H1 (cell line): ENCODE measurements at regions not wholly inside any gene's neighbourhood (a gene's known extent, or its start where the extent isn't known, plus 50 kb on each side); places are given as distances from the start of the nearest gene placed in this dataset.

ENCODE experiments used
- CTCF ChIA-PET: fragments of 300-600 bp; sonication (Branson Sonifier 250); formaldehyde crosslinking; loops from one replicate; lab custom pipeline; 2021; ENCODE audit not compliant: partially characterized antibody; lab: Charles Lee
- POLR2A ChIA-PET: fragments of 300-600 bp; sonication (Branson Sonifier 250); formaldehyde crosslinking; loops from one replicate; lab custom pipeline; 2021; ENCODE audit warnings: inconsistent platforms; ENCODE audit not compliant: partially characterized antibody; lab: Charles Lee
- DNase-seq, 2 experiments: peaks; one replicate each; pipeline versions ENCODE4 v3.0.0 to v3.0.0-alpha.2; 2010 to 2022; ENCODE audit warnings: low spot score in 2 of 2, low read depth in 1 of 2, mixed read lengths in 1 of 2
- FAIRE-seq: peaks from 2 replicates; lab custom pipeline; 2011; peaks lifted over from hg19 to GRCh38; lab: Jason Lieb, UNC
- H2AFZ ChIP-seq: 2 replicates; pipeline ENCODE4 v1.8.1; 2012; ENCODE audit warnings: low read length, inconsistent platforms
- H2AK5ac ChIP-seq: 2 replicates; pipeline ENCODE4 v1.6.1; 2013; ENCODE audit warnings: low read depth, low read length
- H2BK120ac ChIP-seq: replicated peaks from 2 replicates; pipeline ENCODE3; 2013; ENCODE audit warnings: low read depth, low read length, inconsistent platforms
- H2BK12ac ChIP-seq: 2 replicates; pipeline ENCODE4 v1.6.1; 2013; ENCODE audit warnings: low read depth, low read length
- H2BK15ac ChIP-seq: 2 replicates; pipeline ENCODE4 v1.6.1; 2013; ENCODE audit warnings: low read length
- H2BK20ac ChIP-seq: 2 replicates; pipeline ENCODE4 v1.6.1; 2013; ENCODE audit warnings: low read length
- H2BK5ac ChIP-seq: 2 replicates; pipeline ENCODE4 v1.6.1; 2013; ENCODE audit warnings: low read depth, low read length
- H3K14ac ChIP-seq: 2 replicates; pipeline ENCODE4 v1.6.1; 2013; ENCODE audit warnings: inconsistent platforms; ENCODE audit not compliant: insufficient read length
- H3K18ac ChIP-seq: 2 replicates; pipeline ENCODE4 v1.6.1; 2013; ENCODE audit warnings: low read length; ENCODE audit errors: extremely low read depth
- H3K23ac ChIP-seq: 2 replicates; pipeline ENCODE4 v1.6.1; 2013; ENCODE audit warnings: inconsistent platforms; ENCODE audit not compliant: insufficient read length
- H3K23me2 ChIP-seq: 2 replicates; pipeline ENCODE4 v1.6.1; 2013; ENCODE audit warnings: low read depth, low read length
- H3K27ac ChIP-seq: 2 replicates; pipeline ENCODE4 v1.6.1; 2011; ENCODE audit warnings: low read depth, low read length, inconsistent platforms
- H3K27me3 ChIP-seq, 4 experiments: replicated peaks in 1 of 4; 1 replicate in 1 of 4; 2 replicates in 3 of 4; pipeline versions ENCODE4 v1.6.1 to v1.8.1; 2011 to 2013; ENCODE audit warnings: low read length in 3 of 4, mild to moderate bottlenecking in 3 of 4, inconsistent platforms in 2 of 4, mixed read lengths in 2 of 4, moderate library complexity in 1 of 4; ENCODE audit not compliant: control insufficient read depth in 3 of 4, insufficient read depth in 3 of 4; ENCODE audit errors: extremely low read depth in 1 of 4
- H3K36me3 ChIP-seq, 4 experiments: 2 replicates each; pipeline versions ENCODE4 v1.6.1 to v1.8.1; 2011 to 2013; ENCODE audit warnings: mild to moderate bottlenecking in 4 of 4, low read length in 3 of 4, moderate library complexity in 2 of 4, control low read depth in 1 of 4, inconsistent platforms in 1 of 4; ENCODE audit not compliant: insufficient read depth in 4 of 4, control insufficient read depth in 2 of 4
- H3K4ac ChIP-seq: replicated peaks from 2 replicates; pipeline ENCODE3; 2013; ENCODE audit warnings: low read length, low read depth, mixed read lengths, inconsistent platforms; ENCODE audit not compliant: insufficient read length
- H3K4me1 ChIP-seq, 4 experiments: replicated peaks in 1 of 4; 1 replicate in 1 of 4; 2 replicates in 3 of 4; pipeline versions ENCODE4 v1.6.1 to v1.8.1; 2011 to 2013; ENCODE audit warnings: low read length in 3 of 4, inconsistent platforms in 2 of 4, mixed read lengths in 1 of 4; ENCODE audit not compliant: insufficient read depth in 4 of 4, control insufficient read depth in 3 of 4
- H3K4me2 ChIP-seq, 2 experiments: 2 replicates each; pipeline versions ENCODE4 v1.6.1 to v1.8.1; 2011 to 2013; ENCODE audit warnings: low read depth in 2 of 2, low read length in 2 of 2, control low read depth in 1 of 2, inconsistent platforms in 1 of 2, mild to moderate bottlenecking in 1 of 2; ENCODE audit not compliant: insufficient read depth in 1 of 2
- H3K4me3 ChIP-seq, 4 experiments: fragments of 200-600, 300-600 bp in 1 of 4; sonication (generic), shearing (Covaris generic), sonication (Bioruptor Twin) in 1 of 4; 2 replicates each; pipeline versions ENCODE4 v1.5.1 to v1.8.1; 2011 to 2016; ENCODE audit warnings: low read length in 4 of 4, low read depth in 3 of 4, control low read depth in 2 of 4, inconsistent platforms in 2 of 4, mild to moderate bottlenecking in 2 of 4, mixed read lengths in 1 of 4, moderate library complexity in 1 of 4; ENCODE audit not compliant: insufficient read depth in 2 of 4; ENCODE audit errors: extremely low read depth in 1 of 4
- H3K56ac ChIP-seq: replicated peaks from 2 replicates; pipeline ENCODE3; 2013; ENCODE audit warnings: low read depth, mild to moderate bottlenecking, mixed read lengths, low read length, inconsistent platforms; ENCODE audit not compliant: insufficient read length
- H3K79me1 ChIP-seq: 2 replicates; pipeline ENCODE4 v1.6.1; 2013; ENCODE audit warnings: low read depth, low read length, control low read depth
- H3K79me2 ChIP-seq, 2 experiments: 2 replicates each; pipeline versions ENCODE4 v1.6.1 to v1.8.1; 2012 to 2013; ENCODE audit warnings: low read length in 2 of 2, mild to moderate bottlenecking in 2 of 2, inconsistent platforms in 1 of 2; ENCODE audit not compliant: insufficient read depth in 2 of 2, control insufficient read depth in 1 of 2
- H3K9ac ChIP-seq, 4 experiments: replicated peaks in 1 of 4; 1 replicate in 1 of 4; 2 replicates in 3 of 4; pipeline versions ENCODE4 v1.6.1 to v1.8.1; 2011 to 2013; ENCODE audit warnings: low read depth in 3 of 4, low read length in 3 of 4, control low read depth in 2 of 4, mild to moderate bottlenecking in 2 of 4, moderate library complexity in 2 of 4, inconsistent platforms in 1 of 4; ENCODE audit errors: extremely low read depth in 1 of 4
- H3K9me3 ChIP-seq, 2 experiments: 2 replicates each; pipeline versions ENCODE4 v1.6.1 to v1.8.1; 2012 to 2013; ENCODE audit warnings: mild to moderate bottlenecking in 2 of 2, moderate library complexity in 2 of 2, control low read depth in 1 of 2, inconsistent platforms in 1 of 2, low read depth in 1 of 2, low read length in 1 of 2, mixed read lengths in 1 of 2; ENCODE audit not compliant: insufficient read depth in 2 of 2
- H4K20me1 ChIP-seq, 2 experiments: replicated peaks in 1 of 2; 2 replicates each; pipeline versions ENCODE3 to v1.8.1; 2011 to 2013; ENCODE audit warnings: inconsistent platforms in 2 of 2, low read length in 2 of 2, mild to moderate bottlenecking in 1 of 2; ENCODE audit not compliant: insufficient read depth in 2 of 2, control insufficient read depth in 1 of 2
- H4K5ac ChIP-seq: 2 replicates; pipeline ENCODE4 v1.6.1; 2013; ENCODE audit warnings: low read length, low read depth, mixed read lengths, inconsistent platforms; ENCODE audit not compliant: insufficient read length
- H4K8ac ChIP-seq: 2 replicates; pipeline ENCODE4 v1.8.0; 2013; ENCODE audit warnings: mild to moderate bottlenecking, moderate library complexity, low read length, inconsistent platforms; ENCODE audit not compliant: insufficient read depth; ENCODE audit errors: extremely low read depth
- H4K91ac ChIP-seq: replicated peaks from 2 replicates; pipeline ENCODE3; 2013; ENCODE audit warnings: low read length, mixed read lengths, inconsistent platforms; ENCODE audit not compliant: insufficient read length
- EZH2 ChIP-seq: fragments of 200-600 bp; sonication (generic); IDR thresholded peaks from 2 replicates; pipeline ENCODE4 v1.7.1; 2012; ENCODE audit warnings: low read depth, mild to moderate bottlenecking, moderate library complexity, low read length, inconsistent platforms; ENCODE audit not compliant: severe bottlenecking
- HDAC2 ChIP-seq, 2 experiments: fragments of 300-600 bp in 1 of 2; sonication (generic) in 1 of 2; IDR thresholded peaks; 2 replicates each; pipeline ENCODE4 v1.6.1; 2011 to 2012; ENCODE audit warnings: low read depth in 2 of 2, low read length in 2 of 2, mild to moderate bottlenecking in 2 of 2, moderate library complexity in 2 of 2, borderline replicate concordance in 1 of 2, inconsistent platforms in 1 of 2
- TAF1 ChIP-seq: IDR thresholded peaks from 2 replicates; pipeline ENCODE4 v1.6.1; 2011; ENCODE audit warnings: mild to moderate bottlenecking, low read depth, low read length
- TCF12 ChIP-seq: IDR thresholded peaks from 2 replicates; pipeline ENCODE4 v1.6.1; 2011; ENCODE audit warnings: low read depth, mild to moderate bottlenecking, low read length
- WGBS, 2 experiments: shearing (Covaris generic) in 1 of 2; methylation state at CpG; one replicate each; pipeline versions ENCODE4 v1.1.6 to v1.1.7; 2013 to 2015; ENCODE audit warnings: low lambda C conversion rate in 2 of 2, mixed read lengths in 2 of 2, inconsistent platforms in 1 of 2, low coverage in 1 of 2, missing lambda C conversion rate in 1 of 2; ENCODE audit not compliant: insufficient replicate concordance in 2 of 2, insufficient coverage in 1 of 2, insufficient read length in 1 of 2; ENCODE audit errors: extremely low coverage in 1 of 2, missing lambda C conversion rate in 1 of 2; 5-methylcytosine and 5-hydroxymethylcytosine counted together

DNA sequence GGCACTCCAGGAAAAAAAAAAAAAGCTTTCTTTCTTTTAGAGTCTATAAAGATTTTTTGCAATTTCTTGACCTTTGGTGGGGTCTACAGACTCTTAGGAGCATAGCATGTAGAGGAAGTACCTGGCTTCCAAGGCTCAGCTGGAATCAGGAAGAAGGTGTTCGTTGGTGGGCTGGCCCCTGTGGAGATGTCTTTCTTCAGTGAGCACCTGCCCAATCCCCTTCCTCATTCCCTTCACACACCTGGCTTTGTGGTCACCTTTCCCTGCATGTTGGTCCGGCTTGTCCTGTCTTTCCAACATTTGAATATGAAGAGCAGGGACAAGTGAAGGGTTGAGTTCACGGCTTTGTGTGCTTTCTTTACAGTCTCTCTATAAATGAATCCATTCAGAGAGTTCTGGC lies 352.4 kb downstream of the HAPSTR1 start:
- Histone ChIP-seq H2BK20ac (0 out of 2 replicates have a peak overlapping the region, but pooled peaks have one; percentile 22), H3K27ac (no peak overlapping the region), H4K8ac (no peak overlapping the region), H3K79me2 (no peaks in the 10 kb centered on the region), H2AFZ (no peak overlapping the region), H2BK15ac (no peak overlapping the region), H3K4me2 (no peak overlapping the region), H3K4me3 (no peak overlapping the region), H2BK12ac (no peak overlapping the region), H3K4me1 (peaks cover 3 to 11% (median 9%) of the 10 kb centered on the region in 4 experiments; a peak in 5 of 7 replicates), H2AK5ac (no peak overlapping the region), H3K9ac (no peak overlapping the region), H3K27me3 (peaks cover 0 to 1% (median 0%) of the 10 kb centered on the region in 4 experiments; a peak in 1 of 7 replicates), H3K23ac (no peak overlapping the region), H3K4ac (no peak overlapping the region), H3K36me3 (no peaks in the 10 kb centered on the region), H4K20me1 (no peaks in the 10 kb centered on the region), H3K79me1 (no peaks in the 10 kb centered on the region), H3K18ac (no peak overlapping the region), H2BK5ac (peak overlapping the region; percentile 29; the same call in 1 of the 2 replicates), H4K5ac (no peak overlapping the region), H3K14ac (no peak overlapping the region), H3K56ac (no peak overlapping the region), H3K9me3 (no peaks in the 10 kb centered on the region), H3K23me2 (no peaks in the 10 kb centered on the region), H2BK120ac (no peak overlapping the region), H4K91ac (no peak overlapping the region)
- ChIA-PET CTCF (interaction anchor here (0.6 to 1.1 kb wide), 5 partner anchors 10 to 786 kb away, joined by 3 to 4 read pairs (median 3); no protein-coding TSS in a partner anchor), POLR2A (no interaction called here)
- FAIRE-seq (no peak), DNase-seq (no peak)
- 57% methylated on average over 3 of the region's 3 CpGs; no CpG with 5 or more reads in 1 of the 2 experiments for WGBS, 2 experiments
- peak; percentile 58; the same call in 1 of the 2 replicates for TF ChIP-seq TCF12
- TF ChIP-seq TAF1: no peak
- TF ChIP-seq EZH2: no peak
- TF ChIP-seq HDAC2 (IDR thresholded peaks at IDR 0.05; ENCODE audit: borderline replicate concordance in 1 of 2, low read depth in 2 of 2, low read length in 2 of 2): no peak
